Astrocyte (in vitro differentiated cells and primary cell): ENCODE measurements at regions not wholly inside any gene's neighbourhood (a gene's known extent, or its start where the extent isn't known, plus 50 kb on each side); places are given as distances from the start of the nearest gene placed in this dataset.

Experiments used
- EZH2 ChIP-seq: IDR thresholded peaks from 2 replicates; pipeline ENCODE4 v1.6.1; 2012; ENCODE audit warnings: mild to moderate bottlenecking, low read length, inconsistent platforms; ENCODE audit not compliant: insufficient read depth
- TF ChIP-seq, protein P1 (sequence below): IDR thresholded peaks from 2 replicates; pipeline ENCODE4 v1.5.1; 2011; ENCODE audit warnings: low read depth, mild to moderate bottlenecking, inconsistent platforms, low read length, moderate library complexity; ENCODE audit not compliant: insufficient read depth

DNA sequence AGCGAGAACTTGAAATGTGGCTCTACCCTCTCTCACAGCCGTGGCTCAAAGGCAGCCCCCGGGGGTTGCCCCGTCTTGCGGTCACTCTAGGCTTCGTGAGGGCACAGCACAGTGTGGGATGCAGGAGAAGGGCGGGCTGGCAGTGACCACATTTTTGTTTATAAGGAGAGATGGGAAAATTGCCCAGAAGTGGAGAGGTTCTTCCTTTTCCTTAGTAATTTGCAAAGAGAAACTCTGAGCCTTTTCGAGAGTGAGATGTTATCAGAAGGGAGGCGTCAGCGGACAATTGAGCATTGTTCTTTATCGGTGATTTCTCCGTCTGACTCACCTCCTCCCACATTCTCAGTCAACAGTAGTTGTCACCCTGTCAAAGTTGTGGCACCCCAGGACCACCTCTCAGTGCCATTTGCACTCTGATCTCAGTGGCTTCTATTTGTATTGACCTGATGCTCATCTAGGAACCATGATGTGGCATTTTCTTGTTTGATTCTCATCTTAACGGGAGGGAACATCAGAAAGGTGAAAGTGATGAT, 89.6 kb downstream of the ACAA2 start:
- TF ChIP-seq, protein P1, sequence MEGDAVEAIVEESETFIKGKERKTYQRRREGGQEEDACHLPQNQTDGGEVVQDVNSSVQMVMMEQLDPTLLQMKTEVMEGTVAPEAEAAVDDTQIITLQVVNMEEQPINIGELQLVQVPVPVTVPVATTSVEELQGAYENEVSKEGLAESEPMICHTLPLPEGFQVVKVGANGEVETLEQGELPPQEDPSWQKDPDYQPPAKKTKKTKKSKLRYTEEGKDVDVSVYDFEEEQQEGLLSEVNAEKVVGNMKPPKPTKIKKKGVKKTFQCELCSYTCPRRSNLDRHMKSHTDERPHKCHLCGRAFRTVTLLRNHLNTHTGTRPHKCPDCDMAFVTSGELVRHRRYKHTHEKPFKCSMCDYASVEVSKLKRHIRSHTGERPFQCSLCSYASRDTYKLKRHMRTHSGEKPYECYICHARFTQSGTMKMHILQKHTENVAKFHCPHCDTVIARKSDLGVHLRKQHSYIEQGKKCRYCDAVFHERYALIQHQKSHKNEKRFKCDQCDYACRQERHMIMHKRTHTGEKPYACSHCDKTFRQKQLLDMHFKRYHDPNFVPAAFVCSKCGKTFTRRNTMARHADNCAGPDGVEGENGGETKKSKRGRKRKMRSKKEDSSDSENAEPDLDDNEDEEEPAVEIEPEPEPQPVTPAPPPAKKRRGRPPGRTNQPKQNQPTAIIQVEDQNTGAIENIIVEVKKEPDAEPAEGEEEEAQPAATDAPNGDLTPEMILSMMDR: no peak
- TF ChIP-seq EZH2: no peak
